HepG2 (cell line): ENCODE measurements at regions not wholly inside any gene's neighbourhood (a gene's known extent, or its start where the extent isn't known, plus 50 kb on each side); places are given as distances from the start of the nearest gene placed in this dataset.

Experiments used
- ATAC-seq: fragments of 200-7000 bp; cut with Tn5 transposase; 3 replicates; pipeline ENCODE4 v1.9.1; 2020; ENCODE audit warnings: mild to moderate bottlenecking, moderate library complexity
- BruUV-seq: library from RNA; stranded (reverse); fragments of 400-500 nt; replicated peaks from 2 replicates; lab custom pipeline; 2021; lab: Mats Ljungman, UMichigan
- CTCF ChIA-PET: fragments of 300-600 bp; formaldehyde crosslinking; extraction: SDS; loops from one replicate; lab custom pipeline; 2021; ENCODE audit warnings: low total read pairs, inconsistent platforms, low intra/inter-chr PET ratio; lab: Yijun Ruan, JAX
- POLR2A ChIA-PET: fragments of 350-600 bp; sonication (Branson Sonifier 250); formaldehyde crosslinking; loops from one replicate; lab custom pipeline; 2020; ENCODE audit warnings: antibody characterized with exemption, inconsistent platforms; lab: Yijun Ruan, JAX
- DNase-seq: peaks from one replicate; pipeline ENCODE4 v3.0.0-alpha.2; 2015; ENCODE audit warnings: low spot score
- FAIRE-seq: peaks from 3 replicates; lab custom pipeline; 2011; peaks lifted over from hg19 to GRCh38; lab: Jason Lieb, UNC
- H2AFZ ChIP-seq: one replicate; pipeline ENCODE4 v1.6.1; 2011; ENCODE audit warnings: low read length, inconsistent platforms
- H3K27ac ChIP-seq: fragments of 300-600 bp; 3 replicates; pipeline ENCODE4 v1.8.0; 2011; ENCODE audit warnings: mixed run types, mild to moderate bottlenecking, mixed read lengths, low read length, inconsistent platforms; ENCODE audit not compliant: insufficient read depth; ENCODE audit errors: extremely low read length
- H3K27me3 ChIP-seq, 2 experiments: fragments of 200-600 bp in 1 of 2; 2 replicates in 1 of 2; 3 replicates in 1 of 2; pipeline versions ENCODE4 v1.6.0 to v1.8.0; 2011; ENCODE audit warnings: low read length in 2 of 2, mild to moderate bottlenecking in 2 of 2, moderate library complexity in 2 of 2, inconsistent platforms in 1 of 2; ENCODE audit not compliant: insufficient read depth in 2 of 2, control insufficient read depth in 1 of 2
- H3K36me3 ChIP-seq, 2 experiments: fragments of 200-600 bp in 1 of 2; replicated peaks in 1 of 2; 2 replicates in 1 of 2; 3 replicates in 1 of 2; pipeline versions ENCODE4 v1.5.1 to v1.8.0; 2011; ENCODE audit warnings: low read length in 2 of 2, inconsistent platforms in 1 of 2; ENCODE audit not compliant: insufficient read depth in 2 of 2, control insufficient read depth in 1 of 2
- H3K4me1 ChIP-seq: 2 replicates; pipeline ENCODE4 v1.5.1; 2012; ENCODE audit warnings: low read length, inconsistent platforms; ENCODE audit not compliant: insufficient read depth
- H3K4me2 ChIP-seq: 2 replicates; pipeline ENCODE4 v1.6.0; 2011; ENCODE audit warnings: low read depth, low read length, inconsistent platforms
- H3K4me3 ChIP-seq, 3 experiments: fragments of 200-600 bp in 1 of 3; sonication (generic), shearing (Covaris generic) in 1 of 3; replicated peaks in 1 of 3; 2 replicates each; pipeline ENCODE4 v1.5.1; 2011 to 2016; ENCODE audit warnings: low read length in 3 of 3, inconsistent platforms in 2 of 3, low read depth in 2 of 3, mild to moderate bottlenecking in 2 of 3, control low read depth in 1 of 3, mixed read lengths in 1 of 3; ENCODE audit not compliant: insufficient read depth in 1 of 3
- H3K79me2 ChIP-seq: one replicate; pipeline ENCODE4 v1.6.1; 2011; ENCODE audit warnings: low read length, inconsistent platforms; ENCODE audit not compliant: insufficient read depth
- H3K9ac ChIP-seq: 2 replicates; pipeline ENCODE4 v1.6.0; 2011; ENCODE audit warnings: mild to moderate bottlenecking, low read depth, low read length, inconsistent platforms; ENCODE audit not compliant: insufficient read depth
- H3K9me3 ChIP-seq: 2 replicates; pipeline ENCODE4 v1.5.1; 2012; ENCODE audit warnings: mild to moderate bottlenecking, low read length
- H4K20me1 ChIP-seq: 2 replicates; pipeline ENCODE4 v1.6.0; 2011; ENCODE audit warnings: inconsistent platforms, mild to moderate bottlenecking, low read length, moderate library complexity; ENCODE audit not compliant: insufficient read depth
- DR1 ChIP-seq: sonication (generic); formaldehyde crosslinking; IDR thresholded peaks from 2 replicates; pipeline ENCODE4 v1.8.0; 2021; ENCODE audit warnings: mild to moderate bottlenecking, missing genetic modification reagents, inconsistent platforms
- EZH2 ChIP-seq: conservative IDR thresholded peaks from 2 replicates; pipeline ENCODE4 v1.6.1; 2012; ENCODE audit warnings: mild to moderate bottlenecking, low read depth, low read length, moderate library complexity
- FOXO1 ChIP-seq: sonication (generic); formaldehyde crosslinking; IDR thresholded peaks from 2 replicates; pipeline ENCODE4 v1.4.0; 2020; ENCODE audit warnings: missing genetic modification reagents
- HNRNPUL1 ChIP-seq: fragments of 200-400 bp; formaldehyde crosslinking; IDR thresholded peaks from 2 replicates; pipeline ENCODE4 v1.6.1; 2017; ENCODE audit warnings: low read depth, mild to moderate bottlenecking, low read length, moderate library complexity
- JUND ChIP-seq: sonication (generic); formaldehyde crosslinking; IDR thresholded peaks from 2 replicates; pipeline ENCODE4 v1.8.0; 2022; ENCODE audit warnings: mild to moderate bottlenecking, missing genetic modification reagents
- MAFF ChIP-seq: IDR thresholded peaks from 2 replicates; pipeline ENCODE4 v1.6.1; 2011; ENCODE audit warnings: low read depth, low read length, improper control_type of control experiment
- MAFK ChIP-seq, 2 experiments: IDR thresholded peaks in 1 of 2; conservative IDR thresholded peaks in 1 of 2; 2 replicates each; pipeline ENCODE4 v1.6.1; 2011; ENCODE audit warnings: improper control_type of control experiment in 2 of 2, low read length in 2 of 2
- MNT ChIP-seq: fragments of 450-650 bp; IDR thresholded peaks from 2 replicates; pipeline ENCODE4 v1.6.1; 2016
- NCOA1 ChIP-seq: sonication (generic); formaldehyde crosslinking; IDR thresholded peaks from 2 replicates; pipeline ENCODE4 v1.9.0; 2021; ENCODE audit warnings: missing genetic modification reagents
- POGZ ChIP-seq: sonication (generic); formaldehyde crosslinking; IDR thresholded peaks from 2 replicates; pipeline ENCODE4 v1.4.0; 2020; ENCODE audit warnings: mild to moderate bottlenecking, missing genetic modification reagents
- RCOR2 ChIP-seq: IDR thresholded peaks from 2 replicates; pipeline ENCODE4 v1.6.1; 2016; ENCODE audit warnings: missing biosample characterization, missing genetic modification reagents
- TGIF2 ChIP-seq: IDR thresholded peaks from 2 replicates; pipeline ENCODE4 v1.6.1; 2016; ENCODE audit warnings: control low read depth, missing compliant biosample characterization
- ZIK1 ChIP-seq: sonication (generic); formaldehyde crosslinking; IDR thresholded peaks from 2 replicates; pipeline ENCODE4 v1.5.0; 2020; ENCODE audit warnings: mild to moderate bottlenecking, low read depth, missing genetic modification reagents, borderline replicate concordance
- ZNF225 ChIP-seq: sonication (generic); formaldehyde crosslinking; IDR thresholded peaks from 2 replicates; pipeline ENCODE4 v1.4.0; 2020; ENCODE audit warnings: mild to moderate bottlenecking, missing genetic modification reagents
- ZNF572 ChIP-seq: sonication (generic); formaldehyde crosslinking; IDR thresholded peaks from 2 replicates; pipeline ENCODE4 v1.5.1; 2020; ENCODE audit warnings: mild to moderate bottlenecking, missing genetic modification reagents
- ZNF577 ChIP-seq: sonication (generic); formaldehyde crosslinking; IDR thresholded peaks from 2 replicates; pipeline ENCODE4 v1.4.0; 2020; ENCODE audit warnings: mild to moderate bottlenecking, low read depth, missing genetic modification reagents, borderline replicate concordance
- ZNF678 ChIP-seq: sonication (generic); formaldehyde crosslinking; IDR thresholded peaks from 2 replicates; pipeline ENCODE4 v1.4.0; 2020; ENCODE audit warnings: mild to moderate bottlenecking, missing genetic modification reagents
- ZNF749 ChIP-seq: sonication (generic); formaldehyde crosslinking; IDR thresholded peaks from 2 replicates; pipeline ENCODE4 v1.8.0; 2022; ENCODE audit warnings: mild to moderate bottlenecking, missing genetic modification reagents, moderate library complexity, borderline replicate concordance
- WGBS: methylation state at CpG from one replicate; pipeline ENCODE4 v1.1.6; 2017; ENCODE audit warnings: low lambda C conversion rate; 5-methylcytosine and 5-hydroxymethylcytosine counted together
- in situ Hi-C: cut with HindIII; loops from 2 replicates; pipeline ENCODE4 v1.10.0; 2017; ENCODE audit warnings: low pct_unique_long_range_greater_than_20kb; ENCODE audit not compliant: extremely low pct_ligation_motif_present
- intact Hi-C: fragments of 100-400 bp; cut with micrococcal nuclease; formaldehyde crosslinking; loops from one replicate; pipeline ENCODE4 v1.10.0; 2022; ENCODE audit not compliant: unreplicated experiment
- TF ChIP-seq, protein P1 (sequence below), 2 experiments: sonication (generic) in 1 of 2; formaldehyde crosslinking in 1 of 2; IDR thresholded peaks; 2 replicates each; pipeline versions ENCODE4 v1.4.0 to v1.6.1; 2018 to 2020; ENCODE audit warnings: missing genetic modification reagents in 2 of 2, borderline replicate concordance in 1 of 2, low read depth in 1 of 2, mild to moderate bottlenecking in 1 of 2, missing biosample characterization in 1 of 2

- TF ChIP-seq FOXO1 (CRISPR knock-in tag) = no peak
- peak; percentile 93 to 97 for TF ChIP-seq MAFK (conservative IDR thresholded peaks at IDR 0.05 in 1 of 2, IDR thresholded peaks at IDR 0.05 in 1 of 2; ENCODE audit: low read length in 2 of 2)
- TF ChIP-seq MAFF = peak; percentile 94
- ATAC-seq (no peak), FAIRE-seq (no peak), DNase-seq (no peak)
- no peaks in the 10 kb centered on the region for H3K79me2 ChIP-seq
- no peaks in the 10 kb centered on the region for H3K36me3 ChIP-seq
- no peak overlapping the region for H3K27ac ChIP-seq
- POLR2A ChIA-PET = no interaction called here
- no peak overlapping the region for H3K4me2 ChIP-seq
- no peaks in the 10 kb centered on the region for H3K9me3 ChIP-seq
- H3K4me3 ChIP-seq = no peak overlapping the region
- no peaks in the 10 kb centered on the region for H3K27me3 ChIP-seq
- no peaks in the 10 kb centered on the region for H4K20me1 ChIP-seq
- in situ Hi-C loops = no loop called here
- H3K4me1 ChIP-seq = no peaks in the 10 kb centered on the region
- BruUV-seq = no TSS peak
- H3K9ac ChIP-seq = no peak overlapping the region
- CTCF ChIA-PET = no interaction called here
- H2AFZ ChIP-seq = no peak overlapping the region
- WGBS = 0% methylated on average over 1 of the region's 1 CpG
- intact Hi-C loops = no loop called here
Observed at GRCh38 chr2:198362740-198363139, 558.3 kb downstream of the PLCL1 start.

DNA sequence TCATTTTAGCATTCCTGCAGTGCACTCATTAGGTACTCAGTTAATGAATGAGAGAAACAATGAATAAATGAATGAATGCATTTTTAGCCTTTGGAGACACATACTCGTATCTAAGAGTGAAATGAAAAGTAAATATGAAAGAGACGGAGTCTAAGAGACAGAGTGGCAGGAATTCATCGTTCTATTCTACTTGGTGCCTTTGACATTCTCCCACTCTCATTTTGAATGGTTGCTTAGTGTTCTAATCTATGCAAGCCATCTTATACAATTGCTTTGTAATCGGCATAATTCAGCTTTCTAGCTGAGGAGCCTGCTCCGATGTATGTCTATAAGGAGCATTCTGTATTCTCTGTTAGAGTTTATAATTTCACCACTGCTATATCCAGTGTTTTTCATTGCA, 554.9 kb downstream of the PLCL1 start:
- no peaks in the 10 kb centered on the region for H3K9me3 ChIP-seq
- no peaks in the 10 kb centered on the region for H3K79me2 ChIP-seq
- no peak for FAIRE-seq
- H2AFZ ChIP-seq = no peak overlapping the region
- ATAC-seq = no peak
- H3K9ac ChIP-seq = no peak overlapping the region
- H4K20me1 ChIP-seq = no peaks in the 10 kb centered on the region
- H3K4me2 ChIP-seq = no peak overlapping the region
- in situ Hi-C loops (no loop called here), intact Hi-C loops (no loop called here)
- ChIA-PET POLR2A (no interaction called here), CTCF (no interaction called here)
- no peak overlapping the region for H3K27ac ChIP-seq
- H3K4me3 ChIP-seq = no peak overlapping the region
- 33% methylated on average over 5 of the region's 5 CpGs for WGBS
- BruUV-seq = no TSS peak
- no peaks in the 10 kb centered on the region for H3K36me3 ChIP-seq
- DNase-seq = no peak
- H3K4me1 ChIP-seq = no peaks in the 10 kb centered on the region
- no peaks in the 10 kb centered on the region for H3K27me3 ChIP-seq
- TF ChIP-seq, protein P1, sequence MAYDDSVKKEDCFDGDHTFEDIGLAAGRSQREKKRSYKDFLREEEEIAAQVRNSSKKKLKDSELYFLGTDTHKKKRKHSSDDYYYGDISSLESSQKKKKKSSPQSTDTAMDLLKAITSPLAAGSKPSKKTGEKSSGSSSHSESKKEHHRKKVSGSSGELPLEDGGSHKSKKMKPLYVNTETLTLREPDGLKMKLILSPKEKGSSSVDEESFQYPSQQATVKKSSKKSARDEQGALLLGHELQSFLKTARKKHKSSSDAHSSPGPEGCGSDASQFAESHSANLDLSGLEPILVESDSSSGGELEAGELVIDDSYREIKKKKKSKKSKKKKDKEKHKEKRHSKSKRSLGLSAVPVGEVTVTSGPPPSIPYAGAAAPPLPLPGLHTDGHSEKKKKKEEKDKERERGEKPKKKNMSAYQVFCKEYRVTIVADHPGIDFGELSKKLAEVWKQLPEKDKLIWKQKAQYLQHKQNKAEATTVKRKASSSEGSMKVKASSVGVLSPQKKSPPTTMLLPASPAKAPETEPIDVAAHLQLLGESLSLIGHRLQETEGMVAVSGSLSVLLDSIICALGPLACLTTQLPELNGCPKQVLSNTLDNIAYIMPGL (CRISPR knock-in tag; IDR thresholded peaks at IDR 0.05; ENCODE audit: borderline replicate concordance in 1 of 2, low read depth in 1 of 2) = no peak
- TF ChIP-seq POGZ = no peak
- no peak for TF ChIP-seq RCOR2 (CRISPR knock-in tag)
- TF ChIP-seq NCOA1 = no peak
- TF ChIP-seq ZNF749 (CRISPR knock-in tag) = no peak
- no peak for TF ChIP-seq HNRNPUL1
- TF ChIP-seq MNT = no peak
- no peak for TF ChIP-seq JUND
- TF ChIP-seq EZH2 = no peak
- TF ChIP-seq DR1 (CRISPR knock-in tag) = no peak
- no peak for TF ChIP-seq ZNF678 (CRISPR knock-in tag)
- TF ChIP-seq ZNF577 = no peak
- TF ChIP-seq ZNF572 (CRISPR knock-in tag) = no peak
- no peak for TF ChIP-seq ZIK1 (CRISPR knock-in tag)
- no peak for TF ChIP-seq TGIF2 (CRISPR knock-in tag)
- TF ChIP-seq ZNF225 = no peak
